ENCODE measurements at regions not wholly inside any gene's neighbourhood (a gene's known extent, or its start where the extent isn't known, plus 50 kb on each side); places are given as distances from the start of the nearest gene placed in this dataset.

- no peaks in the 10 kb centered on the region for H3K27me3 Mint-ChIP-seq (ENCODE audit: low read depth)
- no peaks in the 10 kb centered on the region for H3K36me3 Mint-ChIP-seq (ENCODE audit: low read depth)
- no peak for TF ChIP-seq CTCF (IDR thresholded peaks at IDR 0.05)
- peaks cover 5% of the 10 kb centered on the region for H3K4me1 Mint-ChIP-seq (ENCODE audit: low read depth)
- no peak overlapping the region for H3K27ac Mint-ChIP-seq (ENCODE audit: unreplicated experiment)
- no peak for DNase-seq (ENCODE audit: low spot score)
- no peak overlapping the region for H3K4me3 Mint-ChIP-seq (ENCODE audit: unreplicated experiment)
- no peaks in the 10 kb centered on the region for H3K9me3 Mint-ChIP-seq (ENCODE audit: low read depth)
Observed at GRCh38 chr2:147231607-147232006, 613.2 kb upstream of the ACVR2A start.

GRCh38 chr2:147231081-147231480 lies 613.7 kb upstream of the ACVR2A start:
- H3K27ac Mint-ChIP-seq (ENCODE audit: unreplicated experiment): no peak overlapping the region
- DNase-seq (ENCODE audit: low spot score): no peak
- no peak for TF ChIP-seq CTCF (IDR thresholded peaks at IDR 0.05)
- H3K36me3 Mint-ChIP-seq (ENCODE audit: low read depth): no peaks in the 10 kb centered on the region
- no peaks in the 10 kb centered on the region for H3K27me3 Mint-ChIP-seq (ENCODE audit: low read depth)
- H3K4me3 Mint-ChIP-seq (ENCODE audit: unreplicated experiment): no peak overlapping the region
- peaks cover 5% of the 10 kb centered on the region for H3K4me1 Mint-ChIP-seq (ENCODE audit: low read depth)
- no peaks in the 10 kb centered on the region for H3K9me3 Mint-ChIP-seq (ENCODE audit: low read depth)

GRCh38 chr2:147227313-147227712 lies 617.5 kb upstream of the ACVR2A start:
- no peaks in the 10 kb centered on the region for H3K27me3 Mint-ChIP-seq (ENCODE audit: low read depth)
- H3K27ac Mint-ChIP-seq (ENCODE audit: unreplicated experiment): no peak overlapping the region
- H3K9me3 Mint-ChIP-seq (ENCODE audit: low read depth): no peaks in the 10 kb centered on the region
- no peak for DNase-seq (ENCODE audit: low spot score)
- H3K36me3 Mint-ChIP-seq (ENCODE audit: low read depth): no peaks in the 10 kb centered on the region
- no peak for TF ChIP-seq CTCF (IDR thresholded peaks at IDR 0.05)
- H3K4me3 Mint-ChIP-seq (ENCODE audit: unreplicated experiment): no peak overlapping the region
- H3K4me1 Mint-ChIP-seq (ENCODE audit: low read depth): peaks cover 2% of the 10 kb centered on the region

GRCh38 chr2:147224070-147224469 lies 620.8 kb upstream of the ACVR2A start:
- Mint-ChIP-seq H3K9me3 (ENCODE audit: low read depth) (no peaks in the 10 kb centered on the region), H3K4me1 (ENCODE audit: low read depth) (no peaks in the 10 kb centered on the region), H3K36me3 (ENCODE audit: low read depth) (no peaks in the 10 kb centered on the region), H3K27me3 (ENCODE audit: low read depth) (no peaks in the 10 kb centered on the region), H3K27ac (ENCODE audit: unreplicated experiment) (no peak overlapping the region), H3K4me3 (ENCODE audit: unreplicated experiment) (no peak overlapping the region)
- TF ChIP-seq CTCF (IDR thresholded peaks at IDR 0.05): no peak
- DNase-seq (ENCODE audit: low spot score): no peak

GRCh38 chr2:147223553-147224060 lies 621.2 kb upstream of the ACVR2A start:
- Mint-ChIP-seq H3K27me3 (ENCODE audit: low read depth) (no peaks in the 10 kb centered on the region), H3K4me1 (ENCODE audit: low read depth) (no peaks in the 10 kb centered on the region), H3K4me3 (ENCODE audit: unreplicated experiment) (no peak overlapping the region), H3K36me3 (ENCODE audit: low read depth) (no peaks in the 10 kb centered on the region), H3K27ac (ENCODE audit: unreplicated experiment) (no peak overlapping the region), H3K9me3 (ENCODE audit: low read depth) (no peaks in the 10 kb centered on the region)
- no peak for DNase-seq (ENCODE audit: low spot score)
- no peak for TF ChIP-seq CTCF (IDR thresholded peaks at IDR 0.05)
